ENCODE measurements at regions not wholly inside any gene's neighbourhood (a gene's known extent, or its start where the extent isn't known, plus 50 kb on each side); places are given as distances from the start of the nearest gene placed in this dataset.
A peak's percentile ranks its signal among the peaks of the same experiment; 100 is the strongest.

DNA sequence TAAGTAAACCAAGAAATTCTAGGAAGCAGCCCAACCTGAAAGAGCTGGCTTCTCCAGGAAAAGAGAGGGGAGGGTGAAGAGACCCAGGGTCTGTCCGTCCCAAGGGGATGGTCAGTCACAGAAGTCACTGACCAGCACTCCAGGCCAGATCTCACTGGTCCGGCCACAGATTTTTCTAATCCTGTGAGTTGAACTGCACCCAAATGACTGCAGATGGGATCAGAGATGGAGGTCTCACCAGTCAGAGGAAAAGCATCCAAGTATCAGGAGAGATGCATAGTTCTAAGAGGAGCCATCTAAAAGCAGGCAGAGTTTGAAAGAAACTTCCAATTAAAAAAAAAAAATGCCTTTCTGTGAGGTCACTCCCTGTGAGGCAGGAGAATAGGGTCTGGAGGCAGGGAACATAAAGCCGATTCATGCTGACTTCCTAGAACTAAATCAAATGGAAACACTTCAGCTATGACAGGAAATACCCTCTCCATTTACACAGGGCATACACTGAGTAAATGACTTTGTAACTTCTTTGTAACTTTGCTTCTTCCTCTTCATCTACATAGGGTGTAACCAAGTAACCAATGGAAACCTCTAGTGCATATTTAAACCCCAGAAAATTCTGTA lies 144.5 kb downstream of the CCDC34 start:
- no peaks in the 10 kb centered on the region for H3K36me3 ChIP-seq
- no peak overlapping the region for H3K4me3 ChIP-seq
- peaks cover 0 to 19% of the 10 kb centered on the region in 2 donors for H3K4me1 ChIP-seq
- no peaks in the 10 kb centered on the region for H3K9me3 ChIP-seq
- TF ChIP-seq POLR2A (IDR thresholded peaks at IDR 0.05) (no peak), CTCF (IDR thresholded peaks at IDR 0.05) (no peak)
- no peaks in the 10 kb centered on the region for H3K27me3 ChIP-seq
- no peak for DNase-seq
- H3K27ac ChIP-seq = no peak overlapping the region
- intact Hi-C loops (cut with DNase I; ENCODE audit: low total_unique reads) = no loop called here

GRCh38 chr11:27217948-27218420 lies 145.0 kb downstream of the CCDC34 start:
- TF ChIP-seq CTCF (IDR thresholded peaks at IDR 0.05) = no peak
- no peak for TF ChIP-seq POLR2A (IDR thresholded peaks at IDR 0.05)
- no peaks in the 10 kb centered on the region for H3K9me3 ChIP-seq

GRCh38 chr11:27217496-27217895 lies 145.5 kb downstream of the CCDC34 start:
- no peak for DNase-seq
- TF ChIP-seq CTCF (IDR thresholded peaks at IDR 0.05) (no peak), POLR2A (IDR thresholded peaks at IDR 0.05) (no peak)
- intact Hi-C loops (cut with DNase I; ENCODE audit: low total_unique reads) = no loop called here
- peaks cover 0 to 19% of the 10 kb centered on the region in 2 donors for H3K4me1 ChIP-seq
- no peak overlapping the region for H3K4me3 ChIP-seq
- H3K27ac ChIP-seq = no peak overlapping the region
- H3K36me3 ChIP-seq = no peaks in the 10 kb centered on the region
- no peaks in the 10 kb centered on the region for H3K9me3 ChIP-seq
- H3K27me3 ChIP-seq = no peaks in the 10 kb centered on the region

More at GRCh38 chr11:27217948-27218420, 145.0 kb downstream of the CCDC34 start:
- intact Hi-C loops (cut with DNase I; ENCODE audit: low total_unique reads) = no loop called here
- Histone ChIP-seq H3K27me3 (no peaks in the 10 kb centered on the region), H3K36me3 (no peaks in the 10 kb centered on the region), H3K4me1 (peaks cover 0 to 19% of the 10 kb centered on the region in 2 donors), H3K27ac (no peak overlapping the region), H3K4me3 (no peak overlapping the region)
- no peak for DNase-seq

DNA sequence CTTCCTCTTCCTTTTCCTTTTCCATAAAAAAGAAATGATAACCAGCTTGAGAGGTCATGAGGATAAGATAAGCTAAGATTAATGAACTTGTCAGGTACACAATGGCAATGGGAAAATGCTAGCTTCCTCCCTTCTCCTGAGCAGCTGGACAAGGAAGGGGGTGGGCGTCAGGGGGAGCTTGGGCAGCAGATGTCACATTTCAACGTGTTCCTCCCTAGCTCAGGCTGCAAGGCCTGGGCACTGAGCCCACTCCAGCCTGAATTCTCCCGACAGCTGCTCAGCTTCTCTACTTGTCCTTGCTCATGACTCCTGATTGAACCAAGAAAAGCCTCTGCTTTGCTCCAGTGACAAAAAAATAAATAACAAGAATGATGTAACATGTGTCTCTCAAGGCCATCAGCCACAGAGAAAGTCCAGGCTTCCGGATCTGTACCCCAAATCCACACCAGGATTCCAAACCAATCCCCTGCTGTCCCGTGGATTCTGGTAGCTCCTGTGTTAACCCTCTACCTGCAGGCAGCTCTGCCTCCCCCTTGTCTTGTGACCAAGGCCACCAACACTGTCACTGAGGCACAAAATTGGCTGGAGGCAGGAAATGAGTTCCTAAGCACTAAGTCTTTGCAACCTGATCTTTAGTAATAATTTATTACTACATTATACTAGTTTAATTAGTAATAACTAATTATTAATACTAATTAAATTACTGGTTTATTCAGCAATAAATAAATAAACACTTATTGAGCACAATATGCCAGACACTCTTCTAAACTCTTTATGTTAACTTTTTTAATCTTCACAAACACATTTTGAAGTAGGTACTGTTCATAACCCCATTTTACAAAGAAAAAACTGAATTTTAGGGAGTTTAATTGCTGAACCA lies 146.5 kb downstream of the CCDC34 start:
- no peaks in the 10 kb centered on the region for H3K9me3 ChIP-seq
- TF ChIP-seq POLR2A (IDR thresholded peaks at IDR 0.05) (no peak), CTCF (IDR thresholded peaks at IDR 0.05) (no peak)
- H3K27me3 ChIP-seq = no peaks in the 10 kb centered on the region
- intact Hi-C loops (cut with DNase I; ENCODE audit: low total_unique reads) = no loop called here
- DNase-seq = peak; percentile 63 to 70
- H3K27ac ChIP-seq = peak overlapping the region in 1 of 2 donors; percentile 5
- H3K4me3 ChIP-seq = no peak overlapping the region
- peaks cover 0 to 19% of the 10 kb centered on the region in 2 donors for H3K4me1 ChIP-seq
- no peaks in the 10 kb centered on the region for H3K36me3 ChIP-seq

Data from uterus (tissue), 3 donors.